ENCODE measurements at regions not wholly inside any gene's neighbourhood (a gene's known extent, or its start where the extent isn't known, plus 50 kb on each side); places are given as distances from the start of the nearest gene placed in this dataset.
"Not testable (repeated sequence)": the region's sequence is repeated elsewhere in the genome, so short reads cannot be mapped to it uniquely, and the experiment has no call there.

DNA sequence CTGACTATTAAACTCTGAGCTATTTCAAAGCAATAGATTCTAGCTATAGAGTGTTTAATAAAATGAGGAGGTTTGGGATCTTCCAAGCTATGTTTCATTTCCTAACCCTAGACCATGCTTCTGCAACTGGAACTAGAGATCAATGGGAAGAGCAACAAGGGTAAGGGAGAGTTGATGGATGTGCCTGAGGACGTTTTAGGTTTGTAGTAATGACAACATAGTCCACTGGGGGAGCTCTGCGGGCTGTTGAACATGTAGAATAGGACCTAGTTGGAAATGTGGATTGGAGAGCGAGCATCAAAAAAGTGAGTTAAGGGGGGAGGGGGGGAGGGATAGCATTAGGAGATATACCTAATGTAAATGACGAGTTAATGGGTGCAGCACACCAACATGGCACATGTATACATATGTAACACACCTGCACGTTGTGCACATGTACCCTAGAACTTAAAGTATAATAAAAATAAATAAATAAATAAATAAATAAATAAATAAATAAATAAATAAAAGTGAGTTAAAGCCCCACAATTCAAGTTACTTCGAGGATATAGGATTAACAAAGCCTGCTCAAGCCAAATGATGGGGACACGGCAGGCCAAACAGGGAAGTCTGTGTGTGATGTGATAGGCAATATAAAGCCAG is 165.7 kb upstream of the HES1 start:
- DNase-seq: peak; percentile 56
- not testable (repeated sequence) for H3K4me3 Mint-ChIP-seq; H3K27ac Mint-ChIP-seq; H3K36me3 Mint-ChIP-seq (ENCODE audit: low read depth); H3K9me3 Mint-ChIP-seq
- H3K27me3 Mint-ChIP-seq (ENCODE audit: low read depth, poor library complexity): peaks cover 28% of the 10 kb centered on the region
- TF ChIP-seq, protein P1, sequence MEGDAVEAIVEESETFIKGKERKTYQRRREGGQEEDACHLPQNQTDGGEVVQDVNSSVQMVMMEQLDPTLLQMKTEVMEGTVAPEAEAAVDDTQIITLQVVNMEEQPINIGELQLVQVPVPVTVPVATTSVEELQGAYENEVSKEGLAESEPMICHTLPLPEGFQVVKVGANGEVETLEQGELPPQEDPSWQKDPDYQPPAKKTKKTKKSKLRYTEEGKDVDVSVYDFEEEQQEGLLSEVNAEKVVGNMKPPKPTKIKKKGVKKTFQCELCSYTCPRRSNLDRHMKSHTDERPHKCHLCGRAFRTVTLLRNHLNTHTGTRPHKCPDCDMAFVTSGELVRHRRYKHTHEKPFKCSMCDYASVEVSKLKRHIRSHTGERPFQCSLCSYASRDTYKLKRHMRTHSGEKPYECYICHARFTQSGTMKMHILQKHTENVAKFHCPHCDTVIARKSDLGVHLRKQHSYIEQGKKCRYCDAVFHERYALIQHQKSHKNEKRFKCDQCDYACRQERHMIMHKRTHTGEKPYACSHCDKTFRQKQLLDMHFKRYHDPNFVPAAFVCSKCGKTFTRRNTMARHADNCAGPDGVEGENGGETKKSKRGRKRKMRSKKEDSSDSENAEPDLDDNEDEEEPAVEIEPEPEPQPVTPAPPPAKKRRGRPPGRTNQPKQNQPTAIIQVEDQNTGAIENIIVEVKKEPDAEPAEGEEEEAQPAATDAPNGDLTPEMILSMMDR (IDR thresholded peaks at IDR 0.05): peak; percentile 37
- H3K4me1 Mint-ChIP-seq: peaks cover 57% of the 10 kb centered on the region

DNA sequence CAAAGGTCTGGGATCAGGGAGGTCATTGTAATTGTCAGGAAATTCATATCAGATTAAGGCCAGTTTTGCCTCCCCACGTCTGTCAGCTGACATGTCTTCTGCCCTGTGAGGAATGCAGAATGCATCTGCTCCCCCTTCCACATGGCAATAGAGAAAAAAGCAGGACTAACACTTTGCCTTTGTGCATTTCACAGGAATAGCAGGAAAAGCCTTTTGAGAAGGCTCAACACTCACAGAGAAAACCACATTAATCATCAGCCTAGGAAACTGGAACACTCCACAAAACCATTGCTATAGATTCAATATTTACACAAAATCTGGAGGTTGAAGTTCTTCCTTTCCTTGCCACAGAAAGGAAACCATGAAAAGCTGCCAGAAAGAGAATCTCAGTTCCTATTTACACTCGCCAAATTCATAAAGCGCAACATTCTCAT is 165.2 kb upstream of the HES1 start:
- no peak overlapping the region for H3K27ac Mint-ChIP-seq
- no peaks in the 10 kb centered on the region for H3K9me3 Mint-ChIP-seq
- peaks cover 24% of the 10 kb centered on the region for H3K27me3 Mint-ChIP-seq (ENCODE audit: low read depth, poor library complexity)

DNA sequence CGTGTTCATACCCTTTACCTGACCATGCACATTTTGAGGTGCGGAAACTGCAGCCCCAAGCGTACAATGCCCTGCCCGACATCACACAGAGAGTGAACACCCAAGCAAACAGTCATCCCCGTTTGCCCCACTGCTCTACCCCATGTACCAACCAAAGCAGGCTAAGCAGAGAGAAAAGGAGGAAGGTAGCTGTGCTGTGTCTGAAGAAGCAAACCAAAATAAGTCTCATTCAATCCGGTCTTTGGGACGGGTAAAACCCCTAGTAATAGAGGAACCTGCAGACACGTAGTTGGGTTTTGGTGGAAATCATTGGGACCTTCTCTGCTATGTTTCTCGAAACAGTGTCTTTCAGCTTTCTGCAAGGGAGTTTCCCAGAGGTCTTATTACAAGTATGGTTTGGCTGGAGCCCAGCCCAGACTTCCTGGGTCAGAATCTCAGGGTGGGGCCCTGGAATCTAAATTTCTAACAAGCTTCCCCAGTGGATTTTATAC is 164.6 kb upstream of the HES1 start:
- no peak overlapping the region for H3K4me3 Mint-ChIP-seq
- H3K9me3 Mint-ChIP-seq: no peaks in the 10 kb centered on the region
- DNase-seq: no peak
- no peaks in the 10 kb centered on the region for H3K36me3 Mint-ChIP-seq (ENCODE audit: low read depth)
- H3K4me1 Mint-ChIP-seq: peaks cover 67% of the 10 kb centered on the region
- peaks cover 23% of the 10 kb centered on the region for H3K27me3 Mint-ChIP-seq (ENCODE audit: low read depth, poor library complexity)
- TF ChIP-seq, protein P1 (IDR thresholded peaks at IDR 0.05): no peak
- H3K27ac Mint-ChIP-seq: no peak overlapping the region

More for the DNA sequence above, 165.2 kb upstream of the HES1 start:
- Mint-ChIP-seq H3K4me1 (peaks cover 62% of the 10 kb centered on the region), H3K4me3 (no peak overlapping the region), H3K36me3 (ENCODE audit: low read depth) (no peaks in the 10 kb centered on the region)
- TF ChIP-seq, protein P1 (IDR thresholded peaks at IDR 0.05): no peak
- DNase-seq: no peak

DNA sequence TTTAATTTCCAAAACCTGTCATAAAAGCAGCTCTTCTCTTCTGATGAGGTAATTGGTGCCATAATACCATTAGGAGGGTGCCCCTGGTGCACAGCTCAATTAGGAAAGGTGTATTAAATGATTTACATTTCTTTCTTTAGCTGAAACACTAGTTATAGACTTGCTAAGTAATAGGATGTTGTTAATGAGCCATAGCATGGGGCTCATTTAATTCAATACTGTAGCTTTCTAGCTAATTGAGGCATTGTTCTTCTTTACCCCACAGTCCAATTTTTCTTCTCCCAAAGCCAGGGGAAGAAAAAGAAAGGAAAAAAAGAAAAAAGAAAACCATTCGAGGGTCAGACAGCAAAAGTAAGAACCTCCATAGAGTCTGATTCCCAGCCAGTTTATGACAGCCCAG is 164.0 kb upstream of the HES1 start:
- H3K9me3 Mint-ChIP-seq: no peaks in the 10 kb centered on the region
- H3K4me3 Mint-ChIP-seq: no peak overlapping the region
- peaks cover 23% of the 10 kb centered on the region for H3K27me3 Mint-ChIP-seq (ENCODE audit: low read depth, poor library complexity)
- H3K27ac Mint-ChIP-seq: no peak overlapping the region
- peaks cover 68% of the 10 kb centered on the region for H3K4me1 Mint-ChIP-seq
- DNase-seq: no peak
- H3K36me3 Mint-ChIP-seq (ENCODE audit: low read depth): no peaks in the 10 kb centered on the region
- TF ChIP-seq, protein P1 (IDR thresholded peaks at IDR 0.05): no peak

DNA sequence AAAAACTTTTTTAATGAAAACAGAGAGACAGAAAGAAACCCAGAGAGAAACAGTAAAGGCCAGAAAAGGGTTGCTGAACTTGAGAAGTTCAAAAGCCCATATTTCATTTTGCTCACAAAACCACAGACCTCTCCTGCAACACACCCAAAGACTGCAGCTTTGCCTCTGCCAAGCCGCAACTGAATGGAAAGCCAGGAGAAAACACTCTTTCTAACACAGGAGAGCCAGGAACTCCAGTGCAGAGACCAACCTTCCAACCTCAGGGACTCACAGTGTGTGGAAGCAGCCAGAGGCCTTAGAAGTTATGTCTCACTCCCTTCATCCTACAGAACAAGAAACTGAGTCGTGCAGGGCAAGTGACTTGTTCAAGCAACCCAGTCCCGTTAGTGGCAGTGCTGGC is 163.1 kb upstream of the HES1 start:
- TF ChIP-seq, protein P1 (IDR thresholded peaks at IDR 0.05): no peak
- DNase-seq: no peak
- Mint-ChIP-seq H3K36me3 (ENCODE audit: low read depth) (no peaks in the 10 kb centered on the region), H3K4me1 (peaks cover 73% of the 10 kb centered on the region), H3K4me3 (peak overlapping the region; percentile 3), H3K9me3 (no peaks in the 10 kb centered on the region), H3K27ac (no peak overlapping the region), H3K27me3 (ENCODE audit: low read depth, poor library complexity) (peaks cover 27% of the 10 kb centered on the region)

DNA sequence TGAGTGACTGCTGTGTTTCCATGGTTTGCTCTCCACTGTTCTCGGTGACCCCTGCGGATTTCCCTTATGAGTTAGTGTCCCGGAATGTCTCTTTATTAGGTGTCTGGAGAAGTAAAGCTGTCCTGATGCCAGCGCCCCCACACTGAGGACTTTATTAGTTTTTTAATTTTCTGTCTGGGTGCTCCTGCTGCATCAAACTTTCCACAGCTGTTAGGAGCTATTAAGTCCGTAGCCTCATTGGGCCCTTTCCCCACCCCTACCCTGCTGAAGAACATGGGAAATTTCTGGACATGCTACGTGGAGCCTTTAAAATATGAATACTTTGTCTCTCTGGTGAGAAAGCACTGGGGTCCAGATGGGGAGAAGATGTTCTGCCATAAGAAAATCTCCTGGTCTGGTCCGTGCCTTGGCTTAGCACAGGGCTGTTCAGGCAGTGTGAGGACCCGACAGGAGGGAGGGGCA is 161.7 kb upstream of the HES1 start:
- Mint-ChIP-seq H3K27ac (no peak overlapping the region), H3K36me3 (ENCODE audit: low read depth) (no peaks in the 10 kb centered on the region), H3K27me3 (ENCODE audit: low read depth, poor library complexity) (peaks cover 33% of the 10 kb centered on the region), H3K9me3 (no peaks in the 10 kb centered on the region), H3K4me3 (peak overlapping the region; percentile 70), H3K4me1 (peaks cover 73% of the 10 kb centered on the region)
- no peak for DNase-seq
- TF ChIP-seq, protein P1 (IDR thresholded peaks at IDR 0.05): no peak

Data from nephron progenitor cell (in vitro differentiated cells).